NOMO-1 (cell line): ENCODE measurements at regions not wholly inside any gene's neighbourhood (a gene's known extent, or its start where the extent isn't known, plus 50 kb on each side); places are given as distances from the start of the nearest gene placed in this dataset.

Source experiments
- DNase-seq, 2 experiments: peaks; one replicate each; lab custom pipeline; 2025; ENCODE audit not compliant: unreplicated experiment in 2 of 2; lab: John Stamatoyannopoulos, UW

DNA sequence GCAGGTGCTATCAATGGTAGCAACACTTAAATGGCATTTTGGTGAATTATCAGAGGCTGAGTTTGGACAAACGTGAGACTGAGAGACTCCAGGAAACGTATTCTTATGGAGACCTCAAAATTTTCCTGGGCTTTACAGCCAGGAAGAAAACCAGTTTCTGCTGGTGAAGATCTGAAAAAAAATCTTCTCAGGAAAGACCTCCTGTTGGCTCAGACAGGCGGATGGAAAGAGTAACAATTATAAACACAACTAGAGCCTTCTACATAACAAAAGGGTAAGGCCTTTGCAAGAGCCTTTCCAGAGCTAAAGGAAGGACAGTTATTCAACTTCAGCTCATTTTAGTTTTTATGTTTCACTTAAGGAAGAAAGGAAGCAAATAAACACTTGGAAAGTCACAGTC, 274.4 kb downstream of the THBS2 start:
- no peak for DNase-seq

DNA sequence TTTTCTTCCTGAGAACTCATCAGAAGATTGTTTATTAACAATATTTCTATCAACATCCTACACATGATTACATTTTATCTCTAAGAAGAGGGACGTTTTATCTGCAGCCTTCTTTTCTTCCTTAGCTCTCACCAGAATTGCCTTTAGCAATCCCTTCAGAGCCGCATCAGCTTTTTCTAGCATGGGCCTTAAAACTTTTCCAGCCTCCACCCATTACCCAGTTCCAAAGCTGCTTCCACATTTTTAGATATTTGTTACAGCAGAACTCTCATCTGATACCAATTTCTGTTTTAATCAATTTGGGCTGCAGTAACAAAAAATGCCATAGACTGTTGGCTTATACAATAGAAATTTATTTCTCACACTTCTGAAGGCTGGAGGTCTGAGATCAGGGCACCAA, 281.5 kb downstream of the THBS2 start:
- no peak for DNase-seq

DNA sequence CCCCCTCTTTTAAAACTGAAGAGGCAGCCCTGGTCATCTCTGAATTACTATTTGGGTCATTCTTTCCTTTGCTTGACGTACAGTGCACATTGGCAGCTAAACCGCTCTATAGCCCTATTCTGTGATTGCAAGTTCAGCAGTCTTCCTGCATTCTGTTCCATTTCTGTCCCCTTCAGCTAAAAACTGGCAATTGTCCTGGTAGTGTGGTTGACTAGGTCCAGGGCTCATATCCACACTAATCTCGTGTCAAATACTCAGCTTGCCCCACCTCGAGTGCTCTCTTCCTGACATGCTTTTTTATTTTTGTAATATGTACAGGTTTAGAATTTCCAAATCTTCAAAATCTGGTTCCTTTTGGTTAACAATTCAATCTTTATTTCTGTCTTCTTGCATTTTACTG, 282.1 kb downstream of the THBS2 start:
- DNase-seq = no peak

DNA sequence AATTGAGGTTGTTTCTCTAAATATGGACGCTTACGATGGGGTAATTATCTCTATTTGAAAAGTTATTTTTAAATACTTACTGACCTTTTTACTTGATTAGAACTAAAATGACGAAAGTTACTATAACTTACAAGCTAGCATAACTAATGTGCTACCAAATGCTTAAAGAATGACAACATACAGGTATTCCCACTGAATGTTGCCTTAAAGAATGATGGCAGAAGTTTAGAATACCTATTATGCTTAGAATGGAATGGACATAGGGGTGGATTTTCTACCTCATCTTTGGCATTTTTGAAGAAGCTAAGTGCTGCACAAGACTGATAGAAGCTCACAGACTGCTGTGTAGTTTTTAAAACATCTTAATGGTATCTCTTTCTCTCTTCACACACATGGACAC, 284.8 kb downstream of the THBS2 start:
- DNase-seq = no peak

DNA sequence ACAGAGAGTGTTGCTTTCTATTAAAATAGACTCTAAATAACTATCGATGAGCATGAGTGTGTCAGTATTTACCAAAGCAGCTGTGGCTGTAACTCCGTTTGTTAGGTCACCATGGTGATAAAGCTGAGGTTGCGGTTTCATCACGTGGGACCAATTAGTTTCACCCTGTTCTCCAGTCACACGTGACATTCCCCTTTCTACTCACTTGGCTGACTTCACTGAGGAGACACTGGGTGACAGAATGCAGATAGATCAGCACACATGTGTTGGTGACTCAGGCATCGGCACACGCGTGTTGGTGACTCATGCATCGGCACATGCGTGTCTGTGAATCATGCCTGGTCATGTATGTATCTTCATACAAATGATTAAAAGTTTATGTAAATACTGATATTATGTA, 285.4 kb downstream of the THBS2 start:
- peak; percentile 18 to 93 for DNase-seq

DNA sequence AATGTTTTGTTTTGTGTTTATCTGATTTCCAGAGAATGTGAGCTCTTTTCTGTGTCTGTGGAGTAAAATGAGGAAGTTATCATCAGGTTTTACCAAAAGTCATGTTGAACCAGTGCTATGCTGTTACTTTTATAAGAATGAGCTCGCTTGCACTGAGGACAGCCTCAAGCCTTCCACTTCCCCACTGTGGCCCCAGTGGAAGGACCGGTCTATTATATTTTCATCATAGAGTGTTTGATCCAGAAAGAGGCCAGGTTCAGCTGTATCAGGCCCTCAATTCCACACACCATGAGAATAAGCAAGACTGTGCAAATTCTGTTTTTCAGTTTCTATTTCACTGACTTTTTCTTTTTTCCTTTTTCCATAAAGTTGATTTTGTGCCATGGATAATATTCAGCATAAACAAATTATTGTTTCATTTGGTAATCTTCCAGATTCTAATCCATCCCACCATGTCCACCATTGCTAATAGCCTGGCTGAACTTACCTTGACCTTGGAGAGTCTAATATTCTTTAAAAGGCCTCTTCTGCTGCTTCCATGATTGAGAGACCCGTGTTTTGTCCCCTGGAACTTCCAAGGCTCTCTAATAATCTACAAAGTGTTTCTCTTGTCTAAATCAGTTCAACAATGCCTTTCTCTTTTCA, 286.2 kb downstream of the THBS2 start:
- peak in 1 of 2 experiments; percentile 55 for DNase-seq

DNA sequence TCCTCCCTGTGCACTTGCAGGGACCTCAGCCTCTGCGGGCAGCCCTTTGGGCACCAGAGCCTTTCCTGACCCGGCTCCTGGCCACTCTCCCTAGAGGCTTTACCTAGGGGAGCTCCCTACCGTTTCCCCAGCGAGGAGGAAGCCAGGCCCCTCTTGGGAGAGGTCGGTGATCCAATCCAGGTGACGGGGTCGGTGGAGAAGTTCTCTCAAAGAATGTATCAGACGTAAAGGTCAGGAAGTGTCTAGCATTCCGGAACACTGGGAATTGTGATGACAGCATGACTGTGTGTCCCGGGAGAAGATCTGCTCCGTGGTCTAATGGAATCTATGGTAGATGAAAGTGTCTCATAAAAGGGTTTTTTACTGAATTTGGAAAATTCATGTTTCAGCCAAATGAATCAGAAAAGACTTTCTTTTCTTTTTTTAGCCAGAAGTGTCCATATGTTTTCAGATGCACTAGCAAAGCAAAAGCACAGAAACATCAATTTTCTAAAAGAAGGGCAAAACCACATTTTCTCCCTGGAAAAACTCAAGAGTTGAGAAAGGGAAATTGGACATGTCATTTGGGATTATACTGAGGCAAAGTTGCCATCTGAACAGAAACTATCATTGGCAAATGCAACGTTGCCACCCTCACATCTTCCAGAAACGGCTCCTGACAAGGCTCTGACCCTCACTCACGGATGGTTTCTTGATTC, 289.4 kb downstream of the THBS2 start:
- no peak for DNase-seq

DNA sequence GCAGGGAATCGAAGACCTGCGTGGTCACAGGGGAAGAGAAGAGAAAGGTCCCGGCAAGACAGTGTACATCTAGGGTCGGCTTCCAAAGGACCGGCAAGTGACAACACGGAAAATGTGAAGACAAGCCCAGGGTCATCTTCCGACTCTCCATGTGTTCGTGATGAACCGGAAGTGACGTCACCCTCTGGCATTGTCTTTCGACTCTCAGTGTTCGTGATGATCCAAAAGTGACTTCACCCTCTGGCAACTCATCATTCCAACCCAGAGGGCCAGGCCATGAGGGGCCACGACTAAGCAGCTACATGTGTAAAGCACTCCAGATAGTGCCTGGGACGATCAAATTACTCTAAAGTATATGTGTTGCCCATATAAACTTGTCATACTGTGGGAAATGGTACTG, 290.8 kb downstream of the THBS2 start:
- DNase-seq = no peak

DNA sequence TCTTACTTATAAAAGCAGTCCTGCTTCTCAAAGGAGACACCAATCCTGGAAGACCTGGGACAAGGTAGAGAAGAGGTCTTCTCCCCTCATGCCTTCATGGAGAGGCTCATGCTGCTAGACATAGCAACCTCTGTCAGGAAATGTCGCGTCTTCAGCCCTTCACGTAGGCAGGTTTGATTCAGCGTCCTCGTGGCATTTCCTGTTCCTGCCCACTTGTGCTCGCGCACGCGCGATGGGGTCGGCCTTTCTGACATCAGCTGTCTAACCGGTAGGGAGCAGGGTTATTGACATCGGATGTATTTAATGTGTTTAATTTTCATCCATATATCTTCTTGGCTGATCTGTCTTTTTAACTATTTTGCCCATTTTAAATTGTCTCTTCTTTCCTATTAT, 292.4 kb downstream of the THBS2 start:
- no peak for DNase-seq

DNA sequence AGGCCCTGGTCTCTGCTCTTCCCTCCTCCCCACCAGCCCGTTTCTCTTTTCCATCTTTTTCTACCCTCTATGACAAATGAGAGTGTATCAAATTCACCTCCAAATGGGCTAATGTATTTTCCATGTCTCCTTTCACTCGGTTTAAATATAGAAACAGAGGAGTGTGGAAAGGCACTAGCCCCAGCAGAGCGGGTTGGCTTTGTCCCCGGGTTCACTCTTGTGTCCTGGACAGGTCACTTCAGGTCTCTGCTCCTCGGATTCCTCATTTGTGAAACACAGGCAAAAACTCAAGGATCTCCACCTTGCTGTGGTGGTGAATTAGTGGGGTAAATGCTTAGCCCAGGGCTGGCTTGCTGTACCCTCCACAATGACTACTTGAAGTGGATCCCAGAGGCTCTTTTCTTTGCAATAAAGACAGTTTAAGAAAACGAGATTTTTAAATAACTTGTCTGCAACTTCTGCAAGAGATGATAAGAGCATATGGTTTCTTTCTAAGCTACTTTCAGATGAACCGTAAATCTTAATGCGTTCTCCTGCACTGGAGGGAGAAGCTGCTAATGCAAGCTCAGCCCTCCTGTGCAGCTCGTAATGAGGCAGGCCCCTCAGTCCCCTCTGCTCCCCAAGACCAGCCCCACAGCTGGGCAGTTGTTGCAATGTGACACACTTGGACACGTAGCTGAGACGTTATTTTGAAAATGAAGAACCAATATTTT, 292.9 kb downstream of the THBS2 start:
- no peak for DNase-seq

DNA sequence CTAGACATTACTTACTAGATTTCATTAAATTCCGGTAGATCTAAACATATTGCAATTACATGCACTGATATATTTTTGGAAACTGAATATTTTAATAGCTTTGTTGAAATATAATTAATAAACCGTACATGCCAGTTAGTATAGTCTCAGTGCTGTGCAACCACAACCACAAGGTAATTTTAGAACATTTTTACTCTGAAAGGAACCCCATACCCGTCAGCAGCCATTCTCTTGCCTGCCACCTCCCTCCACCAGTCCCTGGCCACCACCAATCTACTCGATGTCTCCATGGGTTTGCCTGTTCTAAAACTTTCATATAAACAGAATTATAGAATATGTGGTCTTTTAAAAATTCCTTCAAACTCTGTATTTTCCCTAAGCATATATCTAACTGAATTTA, 293.9 kb downstream of the THBS2 start:
- DNase-seq = no peak

DNA sequence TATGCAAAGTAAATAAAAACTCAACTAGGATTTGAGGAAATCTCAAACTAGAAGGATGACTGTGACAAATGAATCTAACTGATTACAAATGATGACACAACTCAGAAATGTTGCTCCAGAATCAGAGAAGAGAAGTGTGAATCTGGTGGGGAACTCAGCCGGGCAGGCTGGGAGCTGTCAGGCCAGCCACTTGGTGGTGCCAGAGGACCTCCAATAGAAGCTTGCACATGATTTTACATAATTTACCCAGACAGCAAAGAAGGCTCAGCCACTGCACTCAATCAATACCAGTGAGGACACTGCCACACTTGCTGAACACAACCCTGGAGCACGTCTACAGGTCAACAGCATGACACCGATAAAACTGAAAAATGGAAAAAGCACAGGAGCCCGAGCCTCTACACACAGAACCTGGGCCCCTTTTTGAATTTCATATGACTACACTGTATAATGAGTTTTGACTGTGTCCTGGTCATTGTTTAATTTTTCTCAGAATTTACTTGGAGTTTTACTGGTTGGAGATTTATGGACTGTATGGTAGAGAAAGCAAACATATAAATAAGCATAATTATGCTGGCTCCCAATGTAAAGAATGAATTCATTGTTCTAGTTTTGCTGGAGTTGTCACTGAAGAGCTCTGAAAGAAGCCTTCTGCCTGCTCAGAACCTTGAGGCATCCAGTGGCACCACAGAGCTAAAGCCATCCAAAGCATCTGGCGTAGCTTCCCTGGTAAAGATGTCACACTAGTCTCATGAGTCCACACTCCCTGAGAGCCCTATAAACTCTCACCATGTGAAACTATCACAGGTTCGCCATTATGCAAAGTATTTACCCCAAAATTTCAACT, 296.5 kb downstream of the THBS2 start:
- DNase-seq = peak; percentile 71 to 81

DNA sequence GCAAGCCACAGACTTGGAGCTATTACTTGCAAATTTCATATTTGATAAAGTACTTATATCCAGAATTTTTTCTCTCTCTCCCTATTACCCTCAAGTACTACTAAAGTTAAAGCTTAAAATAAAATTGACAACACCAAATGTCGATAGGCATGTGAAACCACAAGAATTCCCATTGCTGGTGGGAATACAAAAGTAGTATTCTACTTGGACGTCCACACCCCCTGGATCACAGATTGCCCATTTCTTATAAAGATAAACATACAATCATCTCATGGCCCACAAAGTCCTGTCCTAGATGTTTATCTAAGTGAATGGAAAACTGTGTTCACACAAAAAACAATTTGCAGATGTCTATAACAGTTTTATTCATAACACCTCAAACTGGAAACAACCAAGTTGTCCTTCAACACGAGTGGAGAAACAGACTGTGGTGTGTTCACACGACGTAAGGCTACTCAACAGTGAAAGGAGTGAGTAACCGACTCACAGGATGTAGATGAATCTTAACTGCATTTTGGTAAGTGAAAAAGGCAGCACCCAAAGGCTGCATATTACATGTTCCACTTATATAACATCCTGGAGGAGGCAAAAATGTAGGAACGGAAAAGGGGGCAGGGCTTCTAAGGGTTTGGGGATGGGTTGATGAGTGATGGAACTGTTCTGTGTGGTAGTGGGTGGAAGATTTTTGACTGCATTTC, 297.4 kb downstream of the THBS2 start:
- DNase-seq = no peak

DNA sequence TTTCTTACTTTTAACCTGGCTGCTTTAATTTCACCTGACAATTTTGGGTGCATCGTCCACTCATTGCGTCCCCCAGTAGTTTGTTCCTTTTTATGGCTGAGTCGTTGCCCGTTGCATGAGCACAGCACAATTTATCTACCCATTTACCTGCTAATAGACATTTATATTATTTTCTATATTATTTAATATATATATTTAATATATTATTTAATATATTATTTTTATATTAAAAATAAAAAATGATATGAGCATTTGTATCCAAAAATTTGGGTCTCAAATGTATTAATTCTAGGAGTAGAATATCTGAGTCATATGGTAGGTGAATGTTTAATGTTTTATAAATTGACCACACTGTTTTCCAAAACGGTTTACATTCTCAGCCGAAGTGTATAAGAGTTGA, 300.2 kb downstream of the THBS2 start:
- no peak for DNase-seq

DNA sequence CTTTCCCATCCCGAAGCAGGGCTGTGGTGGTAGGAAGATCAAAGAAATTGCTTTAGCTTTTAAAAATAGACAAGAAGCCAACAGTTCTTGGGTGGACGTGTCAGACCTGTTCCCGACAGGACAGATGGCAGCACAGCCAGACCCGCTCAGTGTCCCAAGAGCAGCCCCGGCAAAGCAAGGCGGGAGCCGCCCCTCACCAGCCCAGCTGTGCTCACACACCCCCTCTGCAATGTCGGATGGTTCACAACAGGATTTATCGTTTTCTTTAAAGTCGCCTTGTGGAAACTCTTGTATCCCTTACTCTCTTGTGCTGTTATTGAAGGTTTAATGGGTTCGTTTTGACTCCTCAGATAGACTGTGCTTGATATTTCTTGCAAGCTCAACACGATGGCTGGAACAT, 302.4 kb downstream of the THBS2 start:
- no peak for DNase-seq

DNA sequence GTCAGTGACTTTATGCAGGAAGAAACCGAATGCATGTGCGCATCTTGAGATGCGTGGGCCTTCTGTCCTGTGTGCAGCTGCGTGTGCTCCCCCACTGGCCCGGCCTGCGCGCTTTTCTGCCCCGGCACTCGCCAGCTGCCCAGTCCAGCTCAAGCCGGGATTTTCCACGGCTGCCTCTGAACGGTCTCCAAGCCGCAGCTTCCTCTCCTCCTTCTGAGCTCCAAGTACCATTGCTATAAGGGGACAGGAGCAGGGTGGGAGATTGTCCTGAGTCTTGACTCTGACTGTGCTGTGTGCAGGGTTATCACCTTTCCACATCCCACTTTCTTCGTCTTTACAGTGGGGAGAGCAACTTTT, 302.8 kb downstream of the THBS2 start:
- no peak for DNase-seq

DNA sequence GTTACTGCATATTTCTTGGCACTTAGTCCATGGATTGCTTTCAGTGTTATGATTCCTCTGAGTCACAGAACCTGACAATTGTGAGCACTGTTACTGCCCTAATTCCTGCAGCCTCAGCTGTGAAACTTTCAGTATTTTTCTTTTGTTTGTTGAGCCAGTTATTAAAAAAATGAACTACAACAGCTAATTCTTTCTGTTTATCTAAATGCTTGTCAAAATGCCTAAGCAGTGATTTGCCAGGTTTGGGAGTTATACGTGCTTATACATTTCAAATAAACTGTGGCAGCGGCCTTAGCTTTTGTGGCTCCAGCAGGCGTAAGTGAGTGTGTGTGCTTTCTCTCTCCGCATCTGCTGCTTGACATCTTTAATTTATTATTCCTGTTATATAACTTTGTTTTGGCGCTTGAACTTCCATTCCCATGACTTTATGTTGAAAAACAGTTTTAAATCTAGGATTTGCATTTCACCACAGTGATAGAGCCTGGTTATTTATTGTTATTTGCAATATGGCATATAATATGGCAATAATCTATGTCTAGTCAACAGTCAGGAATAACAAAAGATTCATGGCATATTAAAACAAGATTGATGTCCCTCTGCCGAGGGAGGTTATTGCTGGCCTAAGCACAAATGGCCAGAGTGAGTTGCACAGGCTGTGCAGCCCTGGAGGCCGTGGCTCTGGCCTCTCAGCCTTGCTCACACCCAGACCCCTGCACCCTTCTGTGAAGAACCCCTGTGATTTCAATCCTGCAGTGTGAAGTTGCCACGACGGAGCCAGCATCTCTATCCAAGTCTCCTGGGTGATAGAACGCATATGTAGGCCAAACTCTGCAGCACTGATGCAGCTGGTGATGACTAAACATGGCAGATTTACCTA, 303.4 kb downstream of the THBS2 start:
- DNase-seq = no peak

DNA sequence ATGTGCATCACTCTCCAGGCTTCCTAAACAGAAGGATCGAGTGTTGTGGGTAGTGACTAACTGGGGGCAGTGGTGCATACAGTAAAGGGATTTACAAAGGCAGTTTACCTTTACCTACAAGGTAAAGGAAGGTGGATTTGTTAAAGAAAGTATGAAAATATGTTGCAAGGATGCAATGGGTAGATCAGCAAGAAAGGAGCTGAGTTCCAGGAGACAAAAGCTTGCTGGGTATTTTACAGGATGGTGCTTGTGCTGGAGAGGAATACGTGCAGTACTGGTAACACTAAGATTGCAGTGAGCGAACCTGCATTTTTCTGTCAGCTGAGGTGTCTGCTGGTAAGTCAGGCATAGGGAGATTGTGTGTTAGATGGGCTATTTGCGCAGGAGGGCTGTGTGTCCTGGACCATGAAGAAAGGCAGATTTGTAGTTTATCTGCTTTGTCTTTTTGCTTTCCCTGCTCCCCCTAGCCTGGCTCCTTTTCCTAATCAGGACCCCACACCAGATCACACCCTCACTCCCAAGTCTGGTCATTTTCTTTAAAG, 304.6 kb downstream of the THBS2 start:
- DNase-seq = no peak

DNA sequence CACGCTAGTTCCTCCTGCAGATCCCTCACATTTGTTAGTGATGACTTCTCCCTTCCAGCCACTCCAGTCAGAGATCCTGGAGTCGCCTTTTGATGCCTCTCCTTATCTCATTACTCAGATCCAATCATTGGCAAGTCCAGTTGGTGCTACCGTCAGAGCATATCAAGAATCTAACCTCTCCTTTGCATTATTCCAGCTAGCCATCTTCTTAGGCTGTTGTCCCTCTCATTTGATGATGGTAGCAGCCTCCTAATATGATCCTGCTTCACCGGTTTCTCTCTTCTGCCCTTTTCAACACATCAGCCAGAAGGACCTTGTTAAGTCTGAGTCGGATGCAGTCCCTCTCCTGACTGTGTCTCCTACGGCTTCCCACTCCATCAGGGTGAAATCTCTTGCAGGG, 305.6 kb downstream of the THBS2 start:
- DNase-seq = no peak
